ENCODE measurements at regions not wholly inside any gene's neighbourhood (a gene's known extent, or its start where the extent isn't known, plus 50 kb on each side); places are given as distances from the start of the nearest gene placed in this dataset.

GRCh38 chrX:88101968-88102367 is 584.4 kb downstream of the KLHL4 start:
- no peak for DNase-seq
- no peaks in the 10 kb centered on the region for H3K4me1 Mint-ChIP-seq
- no peak overlapping the region for H3K9ac ChIP-seq (ENCODE audit: low read length)
- H3K27me3 Mint-ChIP-seq: no peaks in the 10 kb centered on the region
- no peak overlapping the region for H3K27ac Mint-ChIP-seq
- H3K9me3 Mint-ChIP-seq (ENCODE audit: insufficient read depth): no peaks in the 10 kb centered on the region
- H3K4me2 ChIP-seq (replicated peaks; ENCODE audit: low read depth, low read length, poor library complexity, severe bottlenecking): no peak overlapping the region
- no peaks in the 10 kb centered on the region for H3K36me3 ChIP-seq (replicated peaks in 1 of 2; ENCODE audit: control extremely low read depth in 1 of 2, control insufficient read depth in 1 of 2, extremely low read depth in 1 of 2, insufficient read depth in 2 of 2, low read length in 1 of 2)
- intact Hi-C loops (cut with micrococcal nuclease): no loop called here
- POLR2A ChIA-PET: no interaction called here
- ATAC-seq (ENCODE audit: low read depth): no peak
- CTCF ChIA-PET: no interaction called here
- no peaks in the 10 kb centered on the region for H3K4me1 ChIP-seq (ENCODE audit: control insufficient read depth in 2 of 2, insufficient read depth in 2 of 2, low read length in 2 of 2)
- H3K4me3 ChIP-seq (ENCODE audit: control extremely low read depth in 1 of 5, extremely low read depth in 1 of 5, insufficient read depth in 1 of 5, low read depth in 2 of 5, low read length in 4 of 5): no peak overlapping the region
- H3K27me3 ChIP-seq (replicated peaks in 1 of 4; ENCODE audit: control extremely low read depth in 1 of 4, control insufficient read depth in 3 of 4, insufficient read depth in 4 of 4, low read length in 3 of 4): no peaks in the 10 kb centered on the region
- no peak overlapping the region for H2AFZ ChIP-seq (ENCODE audit: insufficient read depth, low read depth, low read length, poor library complexity, severe bottlenecking)
- no peak overlapping the region for H3K4me3 Mint-ChIP-seq
- WGBS (ENCODE audit: insufficient coverage): no CpG with 5 or more reads among the region's 2 CpGs
- no peaks in the 10 kb centered on the region for H3K9me3 ChIP-seq (ENCODE audit: control extremely low read depth in 1 of 3, control insufficient read depth in 2 of 3, insufficient read depth in 1 of 3, low read length in 2 of 3)
- no peak for TF ChIP-seq EZH2 (IDR thresholded peaks at IDR 0.05; ENCODE audit: borderline replicate concordance, insufficient read depth, low read depth, low read length, poor library complexity, severe bottlenecking)
- TF ChIP-seq, protein P1, sequence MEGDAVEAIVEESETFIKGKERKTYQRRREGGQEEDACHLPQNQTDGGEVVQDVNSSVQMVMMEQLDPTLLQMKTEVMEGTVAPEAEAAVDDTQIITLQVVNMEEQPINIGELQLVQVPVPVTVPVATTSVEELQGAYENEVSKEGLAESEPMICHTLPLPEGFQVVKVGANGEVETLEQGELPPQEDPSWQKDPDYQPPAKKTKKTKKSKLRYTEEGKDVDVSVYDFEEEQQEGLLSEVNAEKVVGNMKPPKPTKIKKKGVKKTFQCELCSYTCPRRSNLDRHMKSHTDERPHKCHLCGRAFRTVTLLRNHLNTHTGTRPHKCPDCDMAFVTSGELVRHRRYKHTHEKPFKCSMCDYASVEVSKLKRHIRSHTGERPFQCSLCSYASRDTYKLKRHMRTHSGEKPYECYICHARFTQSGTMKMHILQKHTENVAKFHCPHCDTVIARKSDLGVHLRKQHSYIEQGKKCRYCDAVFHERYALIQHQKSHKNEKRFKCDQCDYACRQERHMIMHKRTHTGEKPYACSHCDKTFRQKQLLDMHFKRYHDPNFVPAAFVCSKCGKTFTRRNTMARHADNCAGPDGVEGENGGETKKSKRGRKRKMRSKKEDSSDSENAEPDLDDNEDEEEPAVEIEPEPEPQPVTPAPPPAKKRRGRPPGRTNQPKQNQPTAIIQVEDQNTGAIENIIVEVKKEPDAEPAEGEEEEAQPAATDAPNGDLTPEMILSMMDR (IDR thresholded peaks at IDR 0.05): no peak
- no peaks in the 10 kb centered on the region for H3K79me2 ChIP-seq (ENCODE audit: control insufficient read depth, insufficient read depth, low read length)
- H3K27ac ChIP-seq (ENCODE audit: low read length in 2 of 2): no peak overlapping the region
- no peaks in the 10 kb centered on the region for H4K20me1 ChIP-seq (ENCODE audit: control insufficient read depth, insufficient read depth, low read length, poor library complexity, severe bottlenecking)

DNA sequence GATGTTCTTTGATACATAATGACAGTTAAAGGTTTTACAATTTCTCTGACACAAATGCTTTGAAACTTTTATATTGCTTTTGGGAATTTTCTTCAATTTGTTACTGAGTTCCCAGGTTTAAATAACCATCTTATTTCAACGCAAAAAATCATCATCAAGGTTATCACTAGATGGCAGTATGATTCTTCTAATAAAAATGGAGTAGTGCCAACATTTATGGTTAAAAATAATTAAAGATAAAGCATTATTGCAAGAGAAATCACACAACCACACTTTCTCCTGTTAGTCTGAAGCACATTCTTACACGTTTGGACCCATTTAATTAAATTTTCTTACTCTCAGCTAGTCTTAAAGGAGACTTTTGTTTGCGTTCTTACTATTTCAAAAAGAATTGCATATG is 611.3 kb upstream of the CPXCR1 start:
- H3K4me1 Mint-ChIP-seq: no peaks in the 10 kb centered on the region
- Histone ChIP-seq H2AFZ (ENCODE audit: insufficient read depth, low read depth, low read length, poor library complexity, severe bottlenecking) (no peak overlapping the region), H3K9me3 (ENCODE audit: control extremely low read depth in 1 of 3, control insufficient read depth in 2 of 3, insufficient read depth in 1 of 3, low read length in 2 of 3) (no peaks in the 10 kb centered on the region), H3K27ac (ENCODE audit: low read length in 2 of 2) (no peak overlapping the region), H3K4me2 (replicated peaks; ENCODE audit: low read depth, low read length, poor library complexity, severe bottlenecking) (no peak overlapping the region), H3K27me3 (replicated peaks in 1 of 4; ENCODE audit: control extremely low read depth in 1 of 4, control insufficient read depth in 3 of 4, insufficient read depth in 4 of 4, low read length in 3 of 4) (no peaks in the 10 kb centered on the region), H3K4me1 (ENCODE audit: control insufficient read depth in 2 of 2, insufficient read depth in 2 of 2, low read length in 2 of 2) (no peaks in the 10 kb centered on the region), H4K20me1 (ENCODE audit: control insufficient read depth, insufficient read depth, low read length, poor library complexity, severe bottlenecking) (no peaks in the 10 kb centered on the region), H3K4me3 (ENCODE audit: control extremely low read depth in 1 of 5, extremely low read depth in 1 of 5, insufficient read depth in 1 of 5, low read depth in 2 of 5, low read length in 4 of 5) (no peak overlapping the region), H3K79me2 (ENCODE audit: control insufficient read depth, insufficient read depth, low read length) (no peaks in the 10 kb centered on the region), H3K9ac (ENCODE audit: low read length) (no peak overlapping the region), H3K36me3 (replicated peaks in 1 of 2; ENCODE audit: control extremely low read depth in 1 of 2, control insufficient read depth in 1 of 2, extremely low read depth in 1 of 2, insufficient read depth in 2 of 2, low read length in 1 of 2) (no peaks in the 10 kb centered on the region)
- ChIA-PET CTCF (no interaction called here), POLR2A (no interaction called here)
- TF ChIP-seq, protein P1 (IDR thresholded peaks at IDR 0.05): no peak
- TF ChIP-seq EZH2 (IDR thresholded peaks at IDR 0.05; ENCODE audit: borderline replicate concordance, insufficient read depth, low read depth, low read length, poor library complexity, severe bottlenecking): no peak
- no peak overlapping the region for H3K4me3 Mint-ChIP-seq
- no peak for DNase-seq
- intact Hi-C loops (cut with micrococcal nuclease): no loop called here
- ATAC-seq (ENCODE audit: low read depth): no peak
- no CpG with 5 or more reads among the region's 3 CpGs for WGBS (ENCODE audit: insufficient coverage)
- H3K9me3 Mint-ChIP-seq (ENCODE audit: insufficient read depth): no peaks in the 10 kb centered on the region
- H3K27ac Mint-ChIP-seq: no peak overlapping the region
- H3K27me3 Mint-ChIP-seq: no peaks in the 10 kb centered on the region
